HCT116 (cell line): ENCODE measurements at regions not wholly inside any gene's neighbourhood (a gene's known extent, or its start where the extent isn't known, plus 50 kb on each side); places are given as distances from the start of the nearest gene placed in this dataset.

ENCODE experiments used
- ATAC-seq: fragments of 200-7000 bp; cut with Tn5 transposase; 2 replicates; pipeline ENCODE4 v1.9.1; 2020; ENCODE audit warnings: mild to moderate bottlenecking, moderate library complexity
- BruUV-seq: library from RNA; stranded (reverse); fragments of 400-500 nt; replicated peaks from 2 replicates; lab custom pipeline; 2021; lab: Mats Ljungman, UMichigan
- CTCF ChIA-PET: fragments of 300-600 bp; sonication (Branson Sonifier 250); formaldehyde crosslinking; loops from one replicate; lab custom pipeline; 2021; ENCODE audit warnings: antibody characterized with exemption; lab: Charles Lee
- POLR2A ChIA-PET: fragments of 300-600, 350-600 bp; sonication (Branson Sonifier 250); formaldehyde crosslinking; loops from one replicate; lab custom pipeline; 2021; ENCODE audit warnings: antibody characterized with exemption; lab: Charles Lee
- RAD21 ChIA-PET, 2 experiments: fragments of 300-600 bp; sonication (Branson Sonifier 250); formaldehyde crosslinking; loops; one replicate each; lab custom pipeline; 2023; ENCODE audit warnings: low total read pairs in 2 of 2; ENCODE audit not compliant: uncharacterized antibody in 2 of 2, unreplicated experiment in 2 of 2, low non-redundant PET in 1 of 2; lab: Charles Lee
- DNase-seq: peaks from one replicate; pipeline ENCODE4 v3.0.0-alpha.2; 2010; ENCODE audit warnings: low read depth, low spot score
- H2AFZ ChIP-seq: fragments of 200-600 bp; shearing (Covaris generic), sonication (generic); 2 replicates; pipeline ENCODE4 v1.6.1; 2017; ENCODE audit warnings: low read depth, mixed run types, mixed read lengths, antibody characterized with exemption, low read length; ENCODE audit not compliant: poor library complexity, severe bottlenecking
- H3K27ac ChIP-seq: 2 replicates; pipeline ENCODE4 v1.5.1; 2012; ENCODE audit warnings: low read depth, low read length
- H3K27me3 ChIP-seq: fragments of 200-600 bp; sonication (generic); 2 replicates; pipeline ENCODE4 v1.6.1; 2016; ENCODE audit warnings: mixed run types, low read length, mixed read lengths; ENCODE audit not compliant: insufficient read depth
- H3K36me3 ChIP-seq, 2 experiments: fragments of 200-500 bp in 1 of 2; fragments of 200-600 bp in 1 of 2; sonication (Bioruptor generic) in 1 of 2; sonication (generic) in 1 of 2; 2 replicates each; pipeline versions ENCODE4 v1.5.1 to v1.6.1; 2014 to 2016; ENCODE audit warnings: low read length in 2 of 2, inconsistent platforms in 1 of 2, mixed read lengths in 1 of 2, mixed run types in 1 of 2; ENCODE audit not compliant: insufficient read depth in 2 of 2, control insufficient read depth in 1 of 2
- H3K4me1 ChIP-seq, 2 experiments: fragments of 200-600 bp in 1 of 2; sonication (generic) in 1 of 2; 2 replicates each; pipeline versions ENCODE4 v1.5.1 to v1.6.1; 2012 to 2017; ENCODE audit warnings: low read length in 2 of 2, inconsistent platforms in 1 of 2, mild to moderate bottlenecking in 1 of 2, mixed read lengths in 1 of 2, mixed run types in 1 of 2, moderate library complexity in 1 of 2; ENCODE audit not compliant: insufficient read depth in 2 of 2, control insufficient read depth in 1 of 2
- H3K4me2 ChIP-seq: fragments of 200-600 bp; sonication (generic); 2 replicates; pipeline ENCODE4 v1.6.1; 2017; ENCODE audit warnings: mixed run types, low read length, mixed read lengths
- H3K4me3 ChIP-seq, 2 experiments: fragments of 200-600 bp in 1 of 2; sonication (generic) in 1 of 2; replicated peaks in 1 of 2; 2 replicates each; pipeline ENCODE4 v1.5.1; 2011 to 2016; ENCODE audit warnings: low read length in 2 of 2, control low read depth in 1 of 2, low read depth in 1 of 2, mild to moderate bottlenecking in 1 of 2, mixed read lengths in 1 of 2, mixed run types in 1 of 2
- H3K79me2 ChIP-seq: fragments of 200-600 bp; sonication (generic); 2 replicates; pipeline ENCODE4 v1.6.1; 2017; ENCODE audit warnings: mild to moderate bottlenecking, mixed run types, low read length, moderate library complexity, mixed read lengths; ENCODE audit not compliant: insufficient read depth
- H3K9ac ChIP-seq: fragments of 200-600 bp; sonication (generic); 2 replicates; pipeline ENCODE4 v1.6.1; 2016; ENCODE audit warnings: low read length, mixed read lengths
- H3K9me2 ChIP-seq: fragments of 200-600 bp; sonication (generic), shearing (Covaris generic); 2 replicates; pipeline ENCODE4 v1.6.1; 2017; ENCODE audit warnings: mixed run types, mild to moderate bottlenecking, moderate library complexity; ENCODE audit not compliant: insufficient read depth
- H3K9me3 ChIP-seq, 2 experiments: fragments of 200-500 bp in 1 of 2; fragments of 200-600 bp in 1 of 2; sonication (Bioruptor generic) in 1 of 2; sonication (generic) in 1 of 2; 2 replicates each; pipeline ENCODE4 v1.6.1; 2014 to 2017; ENCODE audit warnings: low read length in 2 of 2, mixed read lengths in 2 of 2, inconsistent platforms in 1 of 2, low read depth in 1 of 2, mild to moderate bottlenecking in 1 of 2, mixed run types in 1 of 2, moderate library complexity in 1 of 2; ENCODE audit not compliant: control insufficient read depth in 1 of 2, insufficient read depth in 1 of 2
- H4K20me1 ChIP-seq: fragments of 200-600 bp; sonication (generic), shearing (Covaris generic); 2 replicates; pipeline ENCODE4 v1.6.1; 2017; ENCODE audit warnings: mixed run types, mild to moderate bottlenecking, moderate library complexity; ENCODE audit not compliant: insufficient read depth
- CBX3 ChIP-seq: IDR thresholded peaks from 2 replicates; pipeline ENCODE4 v1.6.1; 2012; ENCODE audit warnings: low read depth
- CEBPB ChIP-seq: IDR thresholded peaks from 2 replicates; pipeline ENCODE4 v1.6.1; 2012; ENCODE audit warnings: low read depth
- CTCF ChIP-seq, 3 experiments: fragments of 200-600 bp in 1 of 3; sonication (generic) in 1 of 3; IDR thresholded peaks in 2 of 3; conservative IDR thresholded peaks in 1 of 3; 2 replicates each; pipeline ENCODE4 v1.5.1; 2012 to 2017; ENCODE audit warnings: low read depth in 2 of 3, low read length in 2 of 3, antibody characterized with exemption in 1 of 3, borderline replicate concordance in 1 of 3, control low read depth in 1 of 3, mild to moderate bottlenecking in 1 of 3, mixed read lengths in 1 of 3, mixed run types in 1 of 3, moderate library complexity in 1 of 3; ENCODE audit not compliant: insufficient read depth in 1 of 3
- ELF1 ChIP-seq: IDR thresholded peaks from 2 replicates; pipeline ENCODE4 v1.6.1; 2012; ENCODE audit warnings: low read depth, borderline replicate concordance
- EZH2phosphoT487 ChIP-seq: fragments of 200-600 bp; IDR thresholded peaks from 2 replicates; pipeline ENCODE4 v1.6.1; 2018; ENCODE audit warnings: antibody characterized with exemption, borderline replicate concordance
- FOSL1 ChIP-seq: IDR thresholded peaks from 2 replicates; pipeline ENCODE4 v1.6.1; 2012; ENCODE audit warnings: low read depth
- JUND ChIP-seq: IDR thresholded peaks from 2 replicates; pipeline ENCODE4 v1.6.1; 2012
- POLR2A ChIP-seq: IDR thresholded peaks from 2 replicates; pipeline ENCODE4 v1.7.0; 2011; ENCODE audit warnings: borderline replicate concordance; ENCODE audit not compliant: insufficient read depth, insufficient read length; ENCODE audit errors: extremely low read depth
- POLR2AphosphoS5 ChIP-seq: IDR thresholded peaks from 2 replicates; pipeline ENCODE4 v1.6.1; 2011; ENCODE audit warnings: mild to moderate bottlenecking, low read depth, low read length, moderate library complexity
- RAD21 ChIP-seq: IDR thresholded peaks from 2 replicates; pipeline ENCODE4 v1.6.1; 2012; ENCODE audit warnings: low read depth, mild to moderate bottlenecking
- REST ChIP-seq: IDR thresholded peaks from 2 replicates; pipeline ENCODE4 v1.6.1; 2012; ENCODE audit warnings: low read depth
- SIN3A ChIP-seq: IDR thresholded peaks from 2 replicates; pipeline ENCODE4 v1.6.1; 2012; ENCODE audit warnings: low read depth
- SP1 ChIP-seq: IDR thresholded peaks from 2 replicates; pipeline ENCODE4 v1.6.1; 2012; ENCODE audit warnings: low read depth
- SRF ChIP-seq: IDR thresholded peaks from 2 replicates; pipeline ENCODE4 v1.6.1; 2012; ENCODE audit warnings: low read depth
- TCF7L2 ChIP-seq: IDR thresholded peaks from 2 replicates; pipeline ENCODE4 v1.7.0; 2011; ENCODE audit warnings: borderline replicate concordance, inconsistent platforms; ENCODE audit not compliant: insufficient read depth, insufficient read length; ENCODE audit errors: extremely low read depth
- YY1 ChIP-seq: IDR thresholded peaks from 2 replicates; pipeline ENCODE4 v1.6.1; 2011; ENCODE audit warnings: low read length, low read depth, moderate library complexity, mild to moderate bottlenecking; ENCODE audit not compliant: insufficient replicate concordance; ENCODE audit errors: extremely low read depth
- ZNF274 ChIP-seq: fragments of 200-500 bp; sonication (Bioruptor generic); IDR thresholded peaks from 2 replicates; pipeline ENCODE4 v1.6.1; 2014; ENCODE audit warnings: mild to moderate bottlenecking, low read depth, low read length, inconsistent platforms
- intact Hi-C: fragments of 100-400 bp; cut with micrococcal nuclease; formaldehyde crosslinking; loops from 2 replicates; pipeline ENCODE4 v1.10.0; 2022
- TF ChIP-seq, protein P1 (sequence below): IDR thresholded peaks from 2 replicates; pipeline ENCODE4 v1.6.1; 2012
- TF ChIP-seq, protein P2 (sequence below): IDR thresholded peaks from 2 replicates; pipeline ENCODE4 v1.6.1; 2012

GRCh38 chr9:78397045-78397444 lies 100.1 kb downstream of the PSAT1 start:
- H3K4me2 ChIP-seq, result no peak overlapping the region
- no peaks in the 10 kb centered on the region for H3K9me2 ChIP-seq
- intact Hi-C loops, result no loop called here
- POLR2A ChIA-PET, result no interaction called here
- H4K20me1 ChIP-seq, result no peaks in the 10 kb centered on the region
- H3K27ac ChIP-seq, result no peak overlapping the region
- BruUV-seq, result no TSS peak
- ATAC-seq (no peak), DNase-seq (no peak)
- CTCF ChIA-PET, result no interaction called here
- no peaks in the 10 kb centered on the region for H3K27me3 ChIP-seq
- no peaks in the 10 kb centered on the region for H3K4me1 ChIP-seq
- H3K4me3 ChIP-seq, result no peak overlapping the region
- H3K9ac ChIP-seq, result no peak overlapping the region
- TF ChIP-seq REST, result no peak
- TF ChIP-seq CBX3, result no peak
- no peak for TF ChIP-seq JUND
- no peak for TF ChIP-seq SIN3A
- no peak for TF ChIP-seq ELF1
- TF ChIP-seq POLR2AphosphoS5, result no peak
- no peak for TF ChIP-seq POLR2A
- TF ChIP-seq ZNF274, result no peak
- TF ChIP-seq, protein P1, sequence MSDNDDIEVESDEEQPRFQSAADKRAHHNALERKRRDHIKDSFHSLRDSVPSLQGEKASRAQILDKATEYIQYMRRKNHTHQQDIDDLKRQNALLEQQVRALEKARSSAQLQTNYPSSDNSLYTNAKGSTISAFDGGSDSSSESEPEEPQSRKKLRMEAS, result no peak
- TF ChIP-seq RAD21, result no peak
- TF ChIP-seq EZH2phosphoT487, result no peak
- no peak for TF ChIP-seq CTCF (IDR thresholded peaks at IDR 0.05 in 2 of 3, conservative IDR thresholded peaks at IDR 0.05 in 1 of 3; ENCODE audit: borderline replicate concordance in 1 of 3, insufficient read depth in 1 of 3, low read depth in 2 of 3, low read length in 2 of 3)
- TF ChIP-seq SRF, result no peak
- TF ChIP-seq, protein P2, sequence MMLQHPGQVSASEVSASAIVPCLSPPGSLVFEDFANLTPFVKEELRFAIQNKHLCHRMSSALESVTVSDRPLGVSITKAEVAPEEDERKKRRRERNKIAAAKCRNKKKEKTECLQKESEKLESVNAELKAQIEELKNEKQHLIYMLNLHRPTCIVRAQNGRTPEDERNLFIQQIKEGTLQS, result no peak
- no peak for TF ChIP-seq YY1
- no peak for TF ChIP-seq FOSL1
- no peak for TF ChIP-seq SP1
- TF ChIP-seq CEBPB, result no peak
- TF ChIP-seq TCF7L2, result no peak
- no peaks in the 10 kb centered on the region for H3K36me3 ChIP-seq
- RAD21 ChIA-PET, result no interaction called here
- no peaks in the 10 kb centered on the region for H3K79me2 ChIP-seq
- H3K9me3 ChIP-seq, result no peaks in the 10 kb centered on the region
- H2AFZ ChIP-seq, result no peak overlapping the region
